GM18909 (cell line): ENCODE measurements at regions not wholly inside any gene's neighbourhood (a gene's known extent, or its start where the extent isn't known, plus 50 kb on each side); places are given as distances from the start of the nearest gene placed in this dataset.
"Not testable (repeated sequence)": the region's sequence is repeated elsewhere in the genome, so short reads cannot be mapped to it uniquely, and the experiment has no call there.

Experiments
- ATAC-seq: cut with Tn5 transposase; IDR thresholded peaks from one replicate; pipeline ENCODE4 v1.9.1; 2021; ENCODE audit warnings: mild to moderate bottlenecking; ENCODE audit not compliant: unreplicated experiment, poor library complexity

DNA sequence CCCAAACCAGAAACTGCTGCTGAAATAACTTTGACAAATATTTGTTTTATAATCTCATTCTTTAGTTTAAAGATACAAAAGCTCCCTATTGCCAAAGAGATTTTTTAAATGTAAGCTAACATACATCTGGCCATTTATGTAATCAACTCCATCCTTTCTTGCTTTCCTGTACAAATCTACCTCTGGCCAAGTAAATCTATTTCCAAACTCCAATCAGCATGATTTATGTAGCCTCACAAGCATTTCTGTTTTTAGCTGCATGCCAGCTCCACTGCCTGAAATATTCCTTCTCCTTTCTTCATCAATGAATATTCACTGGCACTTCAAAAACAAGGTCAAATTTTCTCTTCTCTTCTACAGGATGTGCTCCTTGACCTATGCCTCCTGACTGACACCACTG is 80.0 kb downstream of the SHOX2 start:
- ATAC-seq, result no peak

DNA sequence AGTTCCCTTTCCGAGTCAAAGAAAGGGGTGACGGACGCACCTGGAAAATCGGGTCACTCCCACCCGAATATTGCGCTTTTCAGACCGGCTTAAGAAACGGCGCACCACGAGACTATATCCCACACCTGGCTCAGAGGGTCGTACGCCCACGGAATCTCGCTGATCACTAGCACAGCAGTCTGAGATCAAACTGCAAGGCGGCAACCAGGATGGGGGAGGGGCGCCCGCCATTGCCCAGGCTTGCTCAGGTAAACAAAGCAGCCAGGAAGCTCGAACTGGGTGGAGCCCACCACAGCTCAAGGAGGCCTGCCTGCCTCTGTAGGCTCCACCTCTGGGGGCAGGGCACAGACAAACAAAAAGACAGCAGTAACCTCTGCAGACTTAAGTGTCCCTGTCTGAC is 86.3 kb downstream of the SHOX2 start:
- ATAC-seq, result not testable (repeated sequence)

DNA sequence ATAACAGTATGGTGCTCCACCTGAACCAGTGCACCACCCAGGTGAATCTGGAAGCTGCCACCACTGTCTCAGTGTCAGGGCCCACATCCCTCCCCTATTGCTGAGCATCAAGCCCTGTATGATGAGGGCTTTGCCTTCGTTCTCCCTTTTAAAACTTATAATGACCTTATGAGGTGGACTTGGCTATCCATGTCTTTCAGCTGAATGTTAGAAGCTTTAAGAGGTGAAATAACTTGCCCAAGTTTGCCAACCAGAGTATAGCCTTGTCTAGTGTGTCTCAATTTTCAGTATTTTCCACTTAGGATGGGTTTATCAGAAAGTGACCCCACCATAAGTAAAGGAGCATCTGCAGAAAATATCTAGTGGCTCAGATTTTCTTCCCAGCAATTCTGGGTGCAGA is 87.8 kb downstream of the SHOX2 start:
- ATAC-seq, result no peak

DNA sequence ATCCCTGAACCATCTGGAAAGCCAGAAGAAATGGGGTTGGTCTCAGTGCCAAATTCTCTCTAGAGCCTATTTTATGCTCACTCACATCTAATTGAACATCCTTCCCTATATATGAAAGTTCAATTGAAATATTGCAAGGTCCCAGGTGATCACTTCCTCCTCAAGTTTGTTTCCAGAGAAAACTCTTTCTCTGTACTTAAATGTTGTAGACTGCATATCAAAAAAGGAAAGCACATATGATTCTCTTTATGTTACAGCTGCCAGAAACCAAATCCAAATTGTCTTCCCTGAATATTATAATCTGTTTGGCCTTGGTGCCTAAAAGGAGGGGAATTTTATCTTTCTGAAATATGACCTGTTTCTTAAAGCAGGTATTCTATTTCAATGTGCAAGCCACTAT is 93.3 kb downstream of the SHOX2 start:
- no peak for ATAC-seq

DNA sequence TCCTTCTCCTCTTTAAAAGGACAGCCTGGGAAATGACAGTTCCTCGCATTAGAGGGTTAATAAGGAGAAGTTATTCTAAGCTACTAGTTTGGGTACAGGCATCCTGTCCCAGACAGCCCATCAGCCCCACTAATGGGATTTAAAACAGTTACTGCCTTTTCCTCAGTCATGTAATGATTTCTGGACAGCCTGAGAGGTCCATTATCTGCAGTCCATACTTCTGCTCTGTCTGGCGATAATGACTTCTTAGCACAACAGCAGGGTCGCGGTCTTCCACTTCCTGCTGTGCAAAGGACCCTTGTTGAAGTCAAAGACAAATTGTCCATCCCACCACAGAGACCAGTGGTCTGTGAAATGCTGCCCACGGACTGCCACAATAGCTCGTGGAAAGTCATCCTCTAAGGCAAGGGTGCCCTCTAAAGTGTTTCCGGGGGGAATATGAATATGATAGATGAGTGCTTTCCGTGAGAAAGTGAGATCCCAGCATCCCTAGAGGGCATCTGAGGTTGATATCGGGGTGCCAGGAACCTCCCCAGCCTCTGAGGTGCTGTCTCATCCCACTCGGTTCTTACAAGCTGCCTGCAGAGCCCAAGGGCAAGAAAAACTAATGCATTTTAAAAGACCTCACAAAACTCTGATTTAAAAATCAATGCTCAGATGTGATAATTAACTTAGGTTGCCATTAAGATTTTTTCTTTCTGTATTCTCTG is 100.7 kb downstream of the SHOX2 start:
- no peak for ATAC-seq

DNA sequence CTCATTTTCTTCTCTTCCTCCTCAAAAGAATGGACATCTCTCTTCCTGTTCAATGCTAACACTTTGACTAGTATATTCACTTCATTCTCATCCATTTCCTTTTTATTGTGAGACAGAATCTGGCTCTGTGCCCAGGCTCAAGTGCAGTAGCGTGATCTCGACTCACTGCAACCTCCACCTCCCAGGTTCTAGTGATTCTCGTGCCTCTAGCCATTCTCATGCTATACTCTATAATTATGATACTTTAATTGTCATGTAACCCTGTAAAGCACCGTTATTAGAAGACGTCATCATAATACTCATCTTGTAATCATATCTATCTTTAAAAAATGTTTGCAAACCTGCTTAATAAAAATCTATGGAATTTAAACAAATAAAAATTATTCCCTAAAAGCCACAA is 107.0 kb downstream of the SHOX2 start:
- no peak for ATAC-seq

DNA sequence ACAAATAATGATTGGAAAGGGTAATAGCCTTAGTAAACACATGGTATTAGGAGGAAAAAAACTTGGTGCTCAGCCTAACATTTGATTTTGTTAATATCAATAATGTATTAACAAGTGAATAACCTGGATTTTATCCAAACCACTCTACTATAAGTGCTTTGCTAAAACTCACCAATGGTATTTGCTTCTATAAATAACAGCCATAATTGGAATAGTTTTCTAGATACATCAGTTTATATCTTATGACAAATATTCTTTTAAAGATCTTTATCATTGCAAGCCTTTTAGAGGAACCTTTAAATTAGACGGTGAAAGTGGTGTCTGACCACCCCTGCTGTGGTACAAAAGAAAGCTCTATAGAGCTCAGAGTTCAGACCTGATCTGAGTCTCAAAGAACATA is 123.9 kb downstream of the SHOX2 start:
- no peak for ATAC-seq

DNA sequence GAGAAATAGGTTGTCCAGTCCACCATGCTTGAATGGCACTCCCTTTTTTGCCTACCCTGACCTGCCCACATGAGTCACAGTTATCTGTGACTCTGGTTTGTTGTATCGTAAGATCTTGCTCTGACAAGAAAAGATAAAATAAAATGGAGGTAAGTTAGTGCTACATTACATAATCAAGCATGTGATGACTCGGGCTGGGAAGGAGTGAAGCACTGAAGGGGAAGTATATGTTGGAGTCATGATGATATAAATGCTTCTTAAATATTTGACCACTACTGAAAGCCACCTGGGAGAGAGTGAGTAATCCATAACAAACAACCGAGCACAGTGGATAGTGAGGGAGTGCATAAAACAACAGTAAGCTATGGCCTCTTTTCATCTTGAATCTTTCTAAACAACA is 124.4 kb downstream of the SHOX2 start:
- no peak for ATAC-seq

DNA sequence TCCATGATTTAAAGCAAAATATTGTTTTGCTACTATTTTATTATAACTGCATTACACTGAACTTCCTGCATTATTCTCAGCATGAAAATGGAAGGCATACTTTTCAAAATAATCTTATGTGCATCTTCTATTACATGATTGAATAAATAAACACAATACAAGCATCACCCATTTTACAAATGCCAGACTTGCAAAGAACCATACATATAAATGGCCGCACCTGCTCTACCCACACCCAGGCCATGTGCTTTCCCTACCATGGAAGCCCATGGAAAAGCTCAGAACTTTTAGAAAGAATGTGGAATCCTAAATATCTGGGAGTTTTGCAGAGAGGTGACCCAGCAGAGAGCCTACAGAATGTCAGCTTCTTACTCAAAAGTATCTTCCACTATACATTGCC is 127.2 kb downstream of the SHOX2 start:
- ATAC-seq, result no peak

DNA sequence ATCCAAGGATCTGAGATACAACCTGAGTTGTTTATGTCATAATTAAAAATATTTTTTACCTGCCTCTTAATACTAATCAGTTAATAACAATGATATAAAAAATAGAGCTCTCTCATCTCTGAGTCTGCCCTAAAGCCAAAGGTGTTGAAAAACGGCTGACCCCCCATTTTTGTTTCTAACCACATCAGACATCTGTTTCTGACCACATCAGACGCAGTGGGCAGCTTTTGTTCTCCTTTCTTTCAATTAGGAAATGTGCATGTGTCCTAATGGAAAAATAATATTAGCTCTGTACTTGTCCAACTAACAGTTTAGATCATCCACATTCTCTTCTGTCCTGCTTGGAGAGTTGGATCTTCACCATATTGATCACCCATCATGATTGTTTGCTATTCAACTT is 144.6 kb downstream of the SHOX2 start:
- ATAC-seq, result no peak

DNA sequence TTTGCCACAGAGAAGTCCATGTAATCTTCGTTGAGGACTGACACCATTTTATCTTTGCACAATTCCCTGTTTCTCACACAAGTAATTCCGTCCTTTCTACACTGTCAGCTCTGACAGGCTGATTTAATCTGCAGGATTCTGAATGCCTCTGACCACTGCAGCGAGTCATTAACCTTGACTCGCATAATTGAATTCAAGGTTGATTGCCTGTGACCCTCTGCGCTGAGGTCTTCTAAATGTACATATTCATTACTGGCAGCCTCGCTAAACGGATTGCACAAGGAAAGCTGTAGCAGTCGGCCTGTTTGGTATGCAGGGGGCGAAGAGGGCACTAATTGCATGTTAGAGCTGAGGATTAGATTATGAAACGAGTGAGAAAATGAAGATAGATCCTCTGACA is 147.8 kb downstream of the SHOX2 start:
- ATAC-seq, result no peak

DNA sequence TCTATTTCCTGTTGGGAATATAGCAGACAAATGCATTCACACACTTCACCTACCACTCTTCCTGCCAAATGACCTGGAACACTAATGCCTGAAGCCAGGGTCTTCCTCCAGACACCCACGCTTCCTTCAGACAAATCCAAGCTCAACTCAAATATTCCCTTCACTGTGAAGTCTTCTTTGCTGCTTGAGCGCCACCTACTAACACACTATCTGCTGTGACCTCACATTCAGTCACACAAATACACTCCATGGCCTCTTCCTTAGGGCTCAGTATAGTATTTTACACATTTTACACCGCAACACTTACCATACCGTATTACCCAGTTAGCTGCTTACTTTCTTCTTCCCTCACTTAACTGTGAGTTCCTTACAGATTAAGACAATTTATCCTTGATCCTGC is 149.4 kb downstream of the SHOX2 start:
- ATAC-seq, result no peak

DNA sequence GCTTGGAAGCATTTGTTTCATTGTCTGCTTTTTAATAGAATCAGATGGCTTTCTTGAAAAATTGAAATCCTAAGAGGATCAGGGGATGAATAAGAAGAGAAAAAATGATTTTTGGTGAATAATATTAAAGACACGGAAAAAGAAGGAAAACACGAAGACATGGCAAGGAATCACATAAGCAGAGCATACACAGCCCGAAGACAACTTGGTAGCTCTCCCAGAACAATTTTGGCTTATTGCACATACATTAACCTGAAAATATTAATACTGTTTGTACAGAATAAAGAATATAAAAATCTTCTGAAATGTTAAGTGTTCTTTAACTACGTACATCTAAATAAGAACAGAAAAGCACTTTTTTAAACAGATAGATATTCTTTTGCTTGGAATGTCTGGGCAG is 150.0 kb downstream of the SHOX2 start:
- ATAC-seq, result no peak

DNA sequence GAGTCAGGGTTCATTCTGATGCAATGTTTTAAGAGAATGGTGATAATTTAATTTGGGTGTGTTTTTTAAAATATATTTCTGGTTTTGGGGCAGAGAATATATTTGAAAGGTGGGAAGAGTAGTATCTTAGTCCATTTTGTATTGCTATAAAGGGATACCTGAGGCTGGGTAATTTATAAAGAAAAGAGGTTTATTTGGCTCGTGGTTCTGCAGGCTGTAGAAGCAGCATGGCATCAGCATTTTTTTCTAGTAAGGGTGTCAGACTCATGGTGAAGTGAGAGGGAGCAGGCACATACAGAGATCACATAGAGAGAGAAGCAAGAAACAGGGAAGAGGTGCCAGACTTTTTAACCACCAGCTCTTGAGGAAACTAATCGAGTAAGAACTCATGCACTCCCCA is 152.7 kb downstream of the SHOX2 start:
- ATAC-seq, result no peak

DNA sequence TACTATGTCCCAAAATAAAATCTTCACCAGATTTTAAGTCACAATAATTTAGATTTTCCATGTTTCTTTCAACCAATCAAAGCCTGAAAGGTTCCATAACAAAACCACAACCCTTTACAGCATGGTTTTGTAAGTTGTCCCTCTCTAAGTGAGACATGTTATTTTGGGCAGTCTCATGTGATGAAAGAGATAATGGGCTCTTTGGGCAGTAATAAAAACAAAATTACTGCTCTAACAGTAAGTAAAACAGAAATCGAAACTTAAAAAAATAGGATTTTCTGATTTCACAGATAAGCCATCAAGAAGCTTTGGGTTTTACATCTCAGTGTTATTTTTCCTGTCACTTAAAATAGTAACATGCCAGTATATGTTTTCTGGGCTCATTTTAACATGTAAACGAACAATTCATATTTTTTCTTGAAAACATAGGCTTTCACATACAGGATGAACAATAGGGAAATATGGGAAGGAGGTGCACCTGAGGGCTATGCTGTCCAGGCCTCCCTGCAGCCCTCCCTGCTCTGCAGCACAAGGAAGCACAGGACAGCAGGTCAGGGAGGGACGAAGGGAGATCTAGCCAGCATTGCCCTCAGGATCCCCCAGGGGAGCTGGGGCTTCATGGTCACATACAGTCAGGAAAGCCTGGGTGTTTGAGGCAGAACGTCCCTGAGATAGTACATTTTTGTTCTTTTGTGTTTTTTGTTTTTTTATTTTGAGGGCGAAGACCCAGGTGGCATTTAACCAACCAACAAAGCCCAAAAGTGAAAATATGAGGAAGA is 157.4 kb downstream of the SHOX2 start:
- ATAC-seq, result no peak

DNA sequence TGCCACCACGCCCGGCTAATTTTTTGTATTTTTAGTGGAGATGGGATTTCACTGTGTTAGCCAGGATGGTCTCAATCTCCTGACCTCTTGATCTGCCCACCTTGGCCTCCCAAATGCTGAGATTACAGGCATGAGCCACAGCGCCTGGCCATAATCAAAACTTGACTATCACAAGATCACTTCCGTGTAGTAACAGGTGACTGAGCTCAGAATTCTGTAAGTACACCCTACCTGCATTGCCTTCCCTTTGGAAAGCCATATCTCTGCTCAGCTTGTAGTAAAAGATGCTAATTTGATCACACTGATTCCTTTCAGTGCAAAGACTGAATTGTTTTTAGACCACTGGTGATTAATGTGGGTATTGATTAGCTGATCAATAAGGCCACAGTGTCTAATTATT is 167.1 kb downstream of the SHOX2 start:
- no peak for ATAC-seq

DNA sequence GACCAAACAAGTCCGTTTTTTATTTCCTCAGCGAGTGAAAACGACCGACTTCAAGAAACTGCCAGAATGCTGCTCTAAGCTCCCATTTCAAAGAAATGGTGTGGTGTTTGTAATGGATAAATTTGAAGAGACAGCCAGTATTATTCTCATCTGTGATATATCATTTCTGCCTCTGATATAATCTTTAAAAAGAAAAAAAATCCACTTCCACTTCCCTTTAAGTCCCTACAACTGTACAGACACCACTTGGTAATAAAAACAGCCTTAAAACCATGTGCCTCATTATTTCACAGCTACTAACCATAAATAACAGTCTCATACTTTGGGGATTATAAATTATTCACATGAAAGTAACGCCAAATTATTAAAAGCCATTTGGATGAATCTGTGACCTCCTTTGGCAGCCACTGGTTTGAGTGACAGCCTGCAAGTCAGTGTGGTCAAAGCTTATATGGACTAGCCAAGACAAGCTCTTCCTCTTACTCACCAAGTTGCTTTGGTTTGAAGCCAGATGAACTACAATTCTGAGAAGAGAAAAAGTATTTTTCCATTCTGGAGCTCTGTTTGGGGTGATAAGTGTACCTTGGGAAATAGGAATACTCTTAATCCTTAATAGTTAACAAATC is 168.0 kb downstream of the SHOX2 start:
- ATAC-seq, result no peak

DNA sequence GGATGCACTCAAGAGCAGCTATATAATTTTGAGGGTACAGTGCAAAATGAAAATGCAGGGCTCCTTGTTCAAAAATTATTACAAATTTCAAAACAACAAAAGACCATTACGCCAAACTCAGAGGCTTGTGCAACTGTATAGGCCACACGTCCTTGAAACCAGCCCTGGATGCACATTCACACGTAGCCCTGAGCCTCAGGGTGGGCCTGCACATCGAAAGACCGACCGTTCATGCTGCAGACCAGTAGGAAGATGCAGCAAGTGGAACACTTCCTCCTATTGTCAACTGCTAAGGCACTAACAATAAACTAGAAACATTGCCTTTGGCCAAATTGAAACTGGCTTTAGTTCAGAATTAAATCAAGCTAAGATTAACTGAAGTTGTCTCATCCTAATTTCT is 174.7 kb downstream of the SHOX2 start:
- no peak for ATAC-seq

DNA sequence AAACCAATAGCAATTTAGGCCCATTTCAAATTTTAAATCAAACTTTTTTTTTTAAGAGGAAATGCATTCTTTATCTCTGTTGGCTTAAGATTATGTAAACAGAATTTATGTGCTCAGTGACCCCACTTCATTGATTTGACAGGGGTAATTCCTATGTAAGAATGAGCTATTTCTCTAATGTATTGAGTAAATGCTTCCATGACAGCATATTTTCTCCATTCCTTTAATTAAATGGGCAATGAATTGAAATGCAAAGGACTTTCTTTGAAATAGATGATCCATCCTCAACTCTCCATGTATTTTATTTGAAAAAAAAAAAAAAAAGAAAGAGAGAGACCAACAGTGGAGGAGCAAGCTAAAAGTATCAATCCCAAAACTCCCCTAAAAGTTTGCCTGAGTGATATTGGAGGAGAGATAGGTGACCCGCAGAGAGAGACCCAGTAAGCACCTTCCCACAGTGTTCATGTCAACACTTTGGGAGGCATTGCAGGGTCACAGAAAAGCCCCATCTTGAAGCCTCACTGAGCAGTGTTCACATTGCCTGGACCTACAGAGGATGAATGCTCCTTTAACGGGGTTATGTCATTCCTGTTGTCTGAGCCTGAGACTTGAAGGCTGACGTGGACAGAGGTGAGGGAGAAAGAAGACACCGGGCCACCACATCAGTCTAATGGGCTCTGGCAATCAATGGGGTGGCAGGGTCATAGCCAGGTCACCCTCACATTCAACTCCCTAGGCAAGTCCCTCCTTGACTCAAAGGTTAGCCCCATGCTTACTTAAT is 176.0 kb downstream of the SHOX2 start:
- no peak for ATAC-seq

DNA sequence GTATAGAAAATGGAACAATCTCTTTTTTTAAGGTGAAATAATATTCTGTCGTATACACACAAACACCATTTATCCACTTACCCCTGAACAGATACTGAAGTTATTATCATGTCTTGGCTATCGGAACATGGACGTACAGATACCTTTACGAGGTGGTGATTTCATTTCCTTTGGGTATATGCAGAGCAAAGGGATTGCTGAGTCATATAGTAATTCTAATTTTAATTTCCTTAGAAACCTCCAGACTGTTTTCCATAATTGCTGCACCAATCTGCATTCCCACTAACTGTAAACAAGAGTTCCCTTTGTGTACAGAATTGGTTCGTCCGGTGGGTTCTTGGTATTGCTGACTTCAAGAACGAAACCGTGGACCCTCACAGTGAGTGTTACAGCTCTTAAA is 179.4 kb downstream of the SHOX2 start:
- ATAC-seq, result no peak

DNA sequence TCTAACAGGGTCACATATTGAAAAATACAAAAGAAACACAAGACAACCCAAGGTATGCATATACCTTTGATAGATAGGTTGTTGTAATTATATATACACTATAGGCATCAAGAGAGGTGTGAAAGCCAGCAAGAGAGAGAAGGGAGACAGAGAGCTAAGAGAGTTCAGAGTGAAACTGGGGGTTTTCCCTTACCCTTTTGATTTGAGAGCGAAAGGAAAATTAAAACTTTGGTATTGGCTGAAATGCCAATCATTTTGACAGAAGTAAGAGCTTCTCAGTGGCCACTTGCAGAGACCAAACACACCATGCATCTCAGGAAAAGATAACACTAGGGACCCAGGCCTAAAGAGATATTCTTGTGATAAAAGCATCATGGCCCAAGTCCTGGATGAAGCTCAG is 183.6 kb downstream of the SHOX2 start:
- peak; percentile 72 for ATAC-seq
